GM12878 (cell line): ENCODE measurements at regions not wholly inside any gene's neighbourhood (a gene's known extent, or its start where the extent isn't known, plus 50 kb on each side); places are given as distances from the start of the nearest gene placed in this dataset.

Experiments used
- ATAC-seq: fragments of 200-7000 bp; cut with Tn5 transposase; 3 replicates; pipeline ENCODE4 v1.9.1; 2020; ENCODE audit warnings: mild to moderate bottlenecking, moderate library complexity
- BruUV-seq: library from RNA; stranded (reverse); fragments of 400-500 nt; replicated peaks from 2 replicates; lab custom pipeline; 2021; lab: Mats Ljungman, UMichigan
- CTCF ChIA-PET: fragments of 300-600 bp; sonication (Branson Sonifier 250); formaldehyde crosslinking; extraction: SDS; loops from one replicate; lab custom pipeline; 2021; ENCODE audit warnings: inconsistent platforms; lab: Yijun Ruan, JAX
- POLR2A ChIA-PET: fragments of 350-600 bp; formaldehyde crosslinking; extraction: SDS; loops from one replicate; lab custom pipeline; 2021; ENCODE audit warnings: inconsistent platforms; lab: Charles Lee
- RAD21 ChIA-PET: fragments of 300-600 bp; sonication (Branson Sonifier 250); formaldehyde crosslinking; loops from one replicate; lab custom pipeline; 2023; ENCODE audit warnings: antibody characterized with exemption; ENCODE audit not compliant: unreplicated experiment; lab: Charles Lee
- SMC1A ChIA-PET: fragments of 300-600 bp; sonication (Branson Sonifier 250); formaldehyde crosslinking; loops from one replicate; lab custom pipeline; 2023; ENCODE audit not compliant: unreplicated experiment, uncharacterized antibody; lab: Charles Lee
- DNase-seq: peaks from one replicate; pipeline ENCODE4 v3.0.0-alpha.2; 2011; ENCODE audit warnings: low read depth, low spot score
- FAIRE-seq: peaks from 3 replicates; lab custom pipeline; 2011; peaks lifted over from hg19 to GRCh38; lab: Jason Lieb, UNC
- H2AFZ ChIP-seq: 2 replicates; pipeline ENCODE4 v1.6.0; 2011; ENCODE audit warnings: low read depth, low read length, control low read depth; ENCODE audit not compliant: control insufficient read depth
- H3K27ac ChIP-seq: 2 replicates; pipeline ENCODE4 v1.5.1; 2011; ENCODE audit warnings: control low read depth; ENCODE audit not compliant: control insufficient read depth, insufficient read depth
- H3K27me3 ChIP-seq, 2 experiments: replicated peaks in 1 of 2; 2 replicates each; pipeline versions ENCODE4 v1.6.0 to v1.6.1; 2011; ENCODE audit warnings: low read length in 1 of 2; ENCODE audit not compliant: control insufficient read depth in 2 of 2, insufficient read depth in 2 of 2
- H3K36me3 ChIP-seq, 2 experiments: 2 replicates each; pipeline ENCODE4 v1.5.1; 2011; ENCODE audit warnings: low read length in 1 of 2; ENCODE audit not compliant: control insufficient read depth in 2 of 2, insufficient read depth in 2 of 2
- H3K4me1 ChIP-seq: 2 replicates; pipeline ENCODE4 v1.6.1; 2011; ENCODE audit warnings: mild to moderate bottlenecking, low read length, moderate library complexity, mixed read lengths; ENCODE audit not compliant: control insufficient read depth, insufficient read depth
- H3K4me2 ChIP-seq: 2 replicates; pipeline ENCODE4 v1.6.0; 2011; ENCODE audit warnings: control low read depth; ENCODE audit not compliant: control insufficient read depth, insufficient read depth
- H3K4me3 ChIP-seq: fragments of 200-600 bp; sonication (generic); 2 replicates; pipeline ENCODE4 v1.5.1; 2016
- H3K79me2 ChIP-seq: 2 replicates; pipeline ENCODE4 v1.6.0; 2011; ENCODE audit warnings: low read length; ENCODE audit not compliant: control insufficient read depth, insufficient read depth
- H3K9ac ChIP-seq: 2 replicates; pipeline ENCODE4 v1.8.0; 2011; ENCODE audit warnings: low read length, control low read depth, mixed read lengths; ENCODE audit not compliant: control insufficient read depth, insufficient read depth
- H3K9me3 ChIP-seq: replicated peaks from 3 replicates; pipeline ENCODE4 v1.5.1; 2011; ENCODE audit warnings: mild to moderate bottlenecking, low read length; ENCODE audit not compliant: control insufficient read depth, insufficient read depth
- H4K20me1 ChIP-seq: 2 replicates; pipeline ENCODE4 v1.6.0; 2011; ENCODE audit not compliant: control insufficient read depth, insufficient read depth
- BCLAF1 ChIP-seq: fragments of 450-650 bp; IDR thresholded peaks from 2 replicates; pipeline ENCODE4 v1.6.1; 2017; ENCODE audit warnings: antibody characterized with exemption, mild to moderate bottlenecking, moderate library complexity
- HSF1 ChIP-seq: fragments of 150-350 bp; IDR thresholded peaks from 2 replicates; pipeline ENCODE4 v1.6.1; 2014; ENCODE audit warnings: mild to moderate bottlenecking, low read depth, low read length
- LARP7 ChIP-seq: fragments of 450-650 bp; IDR thresholded peaks from 2 replicates; pipeline ENCODE4 v1.6.1; 2017; ENCODE audit warnings: mild to moderate bottlenecking
- MTA2 ChIP-seq: fragments of 450-650 bp; IDR thresholded peaks from 2 replicates; pipeline ENCODE4 v1.6.1; 2016; ENCODE audit warnings: low read depth, mild to moderate bottlenecking, moderate library complexity
- NFYA ChIP-seq: IDR thresholded peaks from 2 replicates; pipeline ENCODE4 v1.6.1; 2011; ENCODE audit warnings: low read depth, mild to moderate bottlenecking, low read length, improper control_type of control experiment, borderline replicate concordance
- PBX3 ChIP-seq: IDR thresholded peaks from 2 replicates; pipeline ENCODE4 v1.6.1; 2011; ENCODE audit warnings: mild to moderate bottlenecking, low read depth, low read length, moderate library complexity; ENCODE audit not compliant: insufficient replicate concordance
- PKNOX1 ChIP-seq: fragments of 450-650 bp; IDR thresholded peaks from 2 replicates; pipeline ENCODE4 v1.6.1; 2016; ENCODE audit warnings: mild to moderate bottlenecking
- POLR2AphosphoS5 ChIP-seq: IDR thresholded peaks from 2 replicates; pipeline ENCODE4 v1.6.1; 2011; ENCODE audit warnings: mild to moderate bottlenecking, low read length, inconsistent platforms
- SREBF1 ChIP-seq: IDR thresholded peaks from 2 replicates; pipeline ENCODE4 v1.6.1; 2012; ENCODE audit warnings: mild to moderate bottlenecking, low read length
- SUZ12 ChIP-seq: fragments of 200-600 bp; sonication (generic); IDR thresholded peaks from one replicate; pipeline ENCODE4 v1.6.1; 2018; ENCODE audit warnings: antibody characterized with exemption, mild to moderate bottlenecking; ENCODE audit not compliant: unreplicated experiment
- TCF12 ChIP-seq: IDR thresholded peaks from 2 replicates; pipeline ENCODE4 v1.6.1; 2011; ENCODE audit warnings: low read depth, mild to moderate bottlenecking, low read length
- ZNF622 ChIP-seq: fragments of 450-650 bp; IDR thresholded peaks from 2 replicates; pipeline ENCODE4 v1.6.1; 2017; ENCODE audit warnings: mild to moderate bottlenecking, inconsistent platforms
- WGBS: methylation state at CpG from one replicate; pipeline ENCODE4 v1.1.6; 2016; ENCODE audit warnings: low lambda C conversion rate; ENCODE audit not compliant: insufficient replicate concordance, insufficient coverage; ENCODE audit errors: missing lambda C conversion rate; 5-methylcytosine and 5-hydroxymethylcytosine counted together
- in situ Hi-C: fragments of 300-500 bp; cut with MboI; formaldehyde crosslinking; loops from 9 replicates; pipeline ENCODE4 v1.14.3; 2018; ENCODE audit warnings: mixed read lengths
- intact Hi-C: fragments of 100-400 bp; cut with micrococcal nuclease; formaldehyde crosslinking; loops from one replicate; pipeline ENCODE4 v1.14.2; 2022; ENCODE audit not compliant: unreplicated experiment

GRCh38 chr9:134546246-134546731 is 95.3 kb upstream of the COL5A1 start:
- Histone ChIP-seq H4K20me1 (no peaks in the 10 kb centered on the region), H3K36me3 (no peaks in the 10 kb centered on the region), H3K4me2 (no peak overlapping the region), H2AFZ (no peak overlapping the region), H3K9me3 (no peaks in the 10 kb centered on the region), H3K27me3 (no peaks in the 10 kb centered on the region; a peak in 3 of 4 replicates), H3K27ac (no peak overlapping the region), H3K9ac (no peak overlapping the region), H3K4me3 (no peak overlapping the region), H3K4me1 (no peaks in the 10 kb centered on the region), H3K79me2 (no peaks in the 10 kb centered on the region)
- RAD21 ChIA-PET: no interaction called here
- no peak for TF ChIP-seq MTA2
- 35% methylated on average over 14 of the region's 14 CpGs for WGBS
- POLR2A ChIA-PET: no interaction called here
- intact Hi-C loops: no loop called here
- BruUV-seq: no TSS peak
- no peak for ATAC-seq
- FAIRE-seq: no peak
- no peak for DNase-seq
- in situ Hi-C loops: no loop called here
- CTCF ChIA-PET: no interaction called here
- SMC1A ChIA-PET: no interaction called here

- SMC1A ChIA-PET: no interaction called here
- BruUV-seq: no TSS peak
- Histone ChIP-seq H3K4me1 (no peaks in the 10 kb centered on the region), H3K27ac (no peak overlapping the region), H4K20me1 (no peaks in the 10 kb centered on the region), H3K9ac (no peak overlapping the region), H2AFZ (no peak overlapping the region), H3K9me3 (no peaks in the 10 kb centered on the region), H3K79me2 (no peaks in the 10 kb centered on the region), H3K27me3 (no peaks in the 10 kb centered on the region; a peak in 3 of 4 replicates), H3K4me2 (no peak overlapping the region), H3K4me3 (no peak overlapping the region), H3K36me3 (no peaks in the 10 kb centered on the region)
- FAIRE-seq (no peak), DNase-seq (no peak), ATAC-seq (no peak)
- CTCF ChIA-PET: no interaction called here
- intact Hi-C loops (no loop called here), in situ Hi-C loops (no loop called here)
- WGBS: 30% methylated on average over 10 of the region's 10 CpGs
- POLR2A ChIA-PET: no interaction called here
- RAD21 ChIA-PET: no interaction called here
- TF ChIP-seq BCLAF1 (no peak), PBX3 (no peak), NFYA (no peak), PKNOX1 (no peak), SUZ12 (no peak), SREBF1 (no peak), HSF1 (no peak), ZNF622 (no peak), TCF12 (no peak), POLR2AphosphoS5 (no peak), LARP7 (no peak)
Measured at GRCh38 chr9:134546746-134547145, 94.9 kb upstream of the COL5A1 start.
